H1 (cell line): ENCODE measurements at regions not wholly inside any gene's neighbourhood (a gene's known extent, or its start where the extent isn't known, plus 50 kb on each side); places are given as distances from the start of the nearest gene placed in this dataset.

Experiments
- CTCF ChIA-PET: fragments of 300-600 bp; sonication (Branson Sonifier 250); formaldehyde crosslinking; loops from one replicate; lab custom pipeline; 2021; ENCODE audit not compliant: partially characterized antibody; lab: Charles Lee
- POLR2A ChIA-PET: fragments of 300-600 bp; sonication (Branson Sonifier 250); formaldehyde crosslinking; loops from one replicate; lab custom pipeline; 2021; ENCODE audit warnings: inconsistent platforms; ENCODE audit not compliant: partially characterized antibody; lab: Charles Lee
- DNase-seq, 2 experiments: peaks; one replicate each; pipeline versions ENCODE4 v3.0.0 to v3.0.0-alpha.2; 2010 to 2022; ENCODE audit warnings: low spot score in 2 of 2, low read depth in 1 of 2, mixed read lengths in 1 of 2
- FAIRE-seq: peaks from 2 replicates; lab custom pipeline; 2011; peaks lifted over from hg19 to GRCh38; lab: Jason Lieb, UNC
- H2AFZ ChIP-seq: 2 replicates; pipeline ENCODE4 v1.8.1; 2012; ENCODE audit warnings: low read length, inconsistent platforms
- H2AK5ac ChIP-seq: 2 replicates; pipeline ENCODE4 v1.6.1; 2013; ENCODE audit warnings: low read depth, low read length
- H2BK120ac ChIP-seq: replicated peaks from 2 replicates; pipeline ENCODE3; 2013; ENCODE audit warnings: low read depth, low read length, inconsistent platforms
- H2BK12ac ChIP-seq: 2 replicates; pipeline ENCODE4 v1.6.1; 2013; ENCODE audit warnings: low read depth, low read length
- H2BK15ac ChIP-seq: 2 replicates; pipeline ENCODE4 v1.6.1; 2013; ENCODE audit warnings: low read length
- H2BK20ac ChIP-seq: 2 replicates; pipeline ENCODE4 v1.6.1; 2013; ENCODE audit warnings: low read length
- H2BK5ac ChIP-seq: 2 replicates; pipeline ENCODE4 v1.6.1; 2013; ENCODE audit warnings: low read depth, low read length
- H3K14ac ChIP-seq: 2 replicates; pipeline ENCODE4 v1.6.1; 2013; ENCODE audit warnings: inconsistent platforms; ENCODE audit not compliant: insufficient read length
- H3K18ac ChIP-seq: 2 replicates; pipeline ENCODE4 v1.6.1; 2013; ENCODE audit warnings: low read length; ENCODE audit errors: extremely low read depth
- H3K23ac ChIP-seq: 2 replicates; pipeline ENCODE4 v1.6.1; 2013; ENCODE audit warnings: inconsistent platforms; ENCODE audit not compliant: insufficient read length
- H3K23me2 ChIP-seq: 2 replicates; pipeline ENCODE4 v1.6.1; 2013; ENCODE audit warnings: low read depth, low read length
- H3K27ac ChIP-seq: 2 replicates; pipeline ENCODE4 v1.6.1; 2011; ENCODE audit warnings: low read depth, low read length, inconsistent platforms
- H3K27me3 ChIP-seq, 4 experiments: replicated peaks in 1 of 4; 1 replicate in 1 of 4; 2 replicates in 3 of 4; pipeline versions ENCODE4 v1.6.1 to v1.8.1; 2011 to 2013; ENCODE audit warnings: low read length in 3 of 4, mild to moderate bottlenecking in 3 of 4, inconsistent platforms in 2 of 4, mixed read lengths in 2 of 4, moderate library complexity in 1 of 4; ENCODE audit not compliant: control insufficient read depth in 3 of 4, insufficient read depth in 3 of 4; ENCODE audit errors: extremely low read depth in 1 of 4
- H3K36me3 ChIP-seq, 4 experiments: 2 replicates each; pipeline versions ENCODE4 v1.6.1 to v1.8.1; 2011 to 2013; ENCODE audit warnings: mild to moderate bottlenecking in 4 of 4, low read length in 3 of 4, moderate library complexity in 2 of 4, control low read depth in 1 of 4, inconsistent platforms in 1 of 4; ENCODE audit not compliant: insufficient read depth in 4 of 4, control insufficient read depth in 2 of 4
- H3K4ac ChIP-seq: replicated peaks from 2 replicates; pipeline ENCODE3; 2013; ENCODE audit warnings: low read length, low read depth, mixed read lengths, inconsistent platforms; ENCODE audit not compliant: insufficient read length
- H3K4me1 ChIP-seq, 4 experiments: replicated peaks in 1 of 4; 1 replicate in 1 of 4; 2 replicates in 3 of 4; pipeline versions ENCODE4 v1.6.1 to v1.8.1; 2011 to 2013; ENCODE audit warnings: low read length in 3 of 4, inconsistent platforms in 2 of 4, mixed read lengths in 1 of 4; ENCODE audit not compliant: insufficient read depth in 4 of 4, control insufficient read depth in 3 of 4
- H3K4me2 ChIP-seq, 2 experiments: 2 replicates each; pipeline versions ENCODE4 v1.6.1 to v1.8.1; 2011 to 2013; ENCODE audit warnings: low read depth in 2 of 2, low read length in 2 of 2, control low read depth in 1 of 2, inconsistent platforms in 1 of 2, mild to moderate bottlenecking in 1 of 2; ENCODE audit not compliant: insufficient read depth in 1 of 2
- H3K4me3 ChIP-seq, 4 experiments: fragments of 200-600, 300-600 bp in 1 of 4; sonication (generic), shearing (Covaris generic), sonication (Bioruptor Twin) in 1 of 4; 2 replicates each; pipeline versions ENCODE4 v1.5.1 to v1.8.1; 2011 to 2016; ENCODE audit warnings: low read length in 4 of 4, low read depth in 3 of 4, control low read depth in 2 of 4, inconsistent platforms in 2 of 4, mild to moderate bottlenecking in 2 of 4, mixed read lengths in 1 of 4, moderate library complexity in 1 of 4; ENCODE audit not compliant: insufficient read depth in 2 of 4; ENCODE audit errors: extremely low read depth in 1 of 4
- H3K56ac ChIP-seq: replicated peaks from 2 replicates; pipeline ENCODE3; 2013; ENCODE audit warnings: low read depth, mild to moderate bottlenecking, mixed read lengths, low read length, inconsistent platforms; ENCODE audit not compliant: insufficient read length
- H3K79me1 ChIP-seq: 2 replicates; pipeline ENCODE4 v1.6.1; 2013; ENCODE audit warnings: low read depth, low read length, control low read depth
- H3K79me2 ChIP-seq, 2 experiments: 2 replicates each; pipeline versions ENCODE4 v1.6.1 to v1.8.1; 2012 to 2013; ENCODE audit warnings: low read length in 2 of 2, mild to moderate bottlenecking in 2 of 2, inconsistent platforms in 1 of 2; ENCODE audit not compliant: insufficient read depth in 2 of 2, control insufficient read depth in 1 of 2
- H3K9ac ChIP-seq, 4 experiments: replicated peaks in 1 of 4; 1 replicate in 1 of 4; 2 replicates in 3 of 4; pipeline versions ENCODE4 v1.6.1 to v1.8.1; 2011 to 2013; ENCODE audit warnings: low read depth in 3 of 4, low read length in 3 of 4, control low read depth in 2 of 4, mild to moderate bottlenecking in 2 of 4, moderate library complexity in 2 of 4, inconsistent platforms in 1 of 4; ENCODE audit errors: extremely low read depth in 1 of 4
- H3K9me3 ChIP-seq, 2 experiments: 2 replicates each; pipeline versions ENCODE4 v1.6.1 to v1.8.1; 2012 to 2013; ENCODE audit warnings: mild to moderate bottlenecking in 2 of 2, moderate library complexity in 2 of 2, control low read depth in 1 of 2, inconsistent platforms in 1 of 2, low read depth in 1 of 2, low read length in 1 of 2, mixed read lengths in 1 of 2; ENCODE audit not compliant: insufficient read depth in 2 of 2
- H4K20me1 ChIP-seq, 2 experiments: replicated peaks in 1 of 2; 2 replicates each; pipeline versions ENCODE3 to v1.8.1; 2011 to 2013; ENCODE audit warnings: inconsistent platforms in 2 of 2, low read length in 2 of 2, mild to moderate bottlenecking in 1 of 2; ENCODE audit not compliant: insufficient read depth in 2 of 2, control insufficient read depth in 1 of 2
- H4K5ac ChIP-seq: 2 replicates; pipeline ENCODE4 v1.6.1; 2013; ENCODE audit warnings: low read length, low read depth, mixed read lengths, inconsistent platforms; ENCODE audit not compliant: insufficient read length
- H4K8ac ChIP-seq: 2 replicates; pipeline ENCODE4 v1.8.0; 2013; ENCODE audit warnings: mild to moderate bottlenecking, moderate library complexity, low read length, inconsistent platforms; ENCODE audit not compliant: insufficient read depth; ENCODE audit errors: extremely low read depth
- H4K91ac ChIP-seq: replicated peaks from 2 replicates; pipeline ENCODE3; 2013; ENCODE audit warnings: low read length, mixed read lengths, inconsistent platforms; ENCODE audit not compliant: insufficient read length
- CHD2 ChIP-seq: IDR thresholded peaks from 2 replicates; pipeline ENCODE4 v1.6.1; 2012; ENCODE audit warnings: low read length, improper control_type of control experiment
- EGR1 ChIP-seq: IDR thresholded peaks from 2 replicates; pipeline ENCODE4 v1.6.1; 2011; ENCODE audit warnings: low read depth, low read length, borderline replicate concordance
- FOSL1 ChIP-seq: IDR thresholded peaks from 2 replicates; pipeline ENCODE4 v1.6.1; 2011; ENCODE audit warnings: mild to moderate bottlenecking, low read depth, low read length, moderate library complexity; ENCODE audit not compliant: insufficient read depth
- JUND ChIP-seq: IDR thresholded peaks from 2 replicates; pipeline ENCODE4 v1.6.1; 2011; ENCODE audit warnings: mild to moderate bottlenecking, improper control_type of control experiment, low read length
- KDM1A ChIP-seq: fragments of 200-600, 300-600 bp; sonication (generic); IDR thresholded peaks from 2 replicates; pipeline ENCODE4 v1.7.1; 2016; ENCODE audit warnings: mild to moderate bottlenecking, low read length, borderline replicate concordance
- PHF8 ChIP-seq: fragments of 200-600 bp; sonication (generic); conservative IDR thresholded peaks from 2 replicates; pipeline ENCODE4 v1.7.1; 2012; ENCODE audit warnings: low read depth, mild to moderate bottlenecking, inconsistent platforms, low read length, moderate library complexity
- POLR2AphosphoS5 ChIP-seq: IDR thresholded peaks from 2 replicates; pipeline ENCODE4 v1.6.1; 2011; ENCODE audit warnings: low read depth, low read length
- SP2 ChIP-seq: IDR thresholded peaks from 2 replicates; pipeline ENCODE4 v1.6.1; 2012; ENCODE audit warnings: mild to moderate bottlenecking, low read length, inconsistent platforms
- TAF1 ChIP-seq: IDR thresholded peaks from 2 replicates; pipeline ENCODE4 v1.6.1; 2011; ENCODE audit warnings: mild to moderate bottlenecking, low read depth, low read length
- TBP ChIP-seq: IDR thresholded peaks from 2 replicates; pipeline ENCODE4 v1.6.1; 2011; ENCODE audit warnings: low read depth, low read length, improper control_type of control experiment
- ZNF274 ChIP-seq: IDR thresholded peaks from 2 replicates; pipeline ENCODE4 v1.7.0; 2012; ENCODE audit warnings: low read length, borderline replicate concordance; ENCODE audit errors: extremely low read depth
- WGBS, 2 experiments: shearing (Covaris generic) in 1 of 2; methylation state at CpG; one replicate each; pipeline versions ENCODE4 v1.1.6 to v1.1.7; 2013 to 2015; ENCODE audit warnings: low lambda C conversion rate in 2 of 2, mixed read lengths in 2 of 2, inconsistent platforms in 1 of 2, low coverage in 1 of 2, missing lambda C conversion rate in 1 of 2; ENCODE audit not compliant: insufficient replicate concordance in 2 of 2, insufficient coverage in 1 of 2, insufficient read length in 1 of 2; ENCODE audit errors: extremely low coverage in 1 of 2, missing lambda C conversion rate in 1 of 2; 5-methylcytosine and 5-hydroxymethylcytosine counted together
- TF ChIP-seq, protein P1 (sequence below): IDR thresholded peaks from 2 replicates; pipeline ENCODE4 v1.6.1; 2012; ENCODE audit warnings: inconsistent platforms
- TF ChIP-seq, protein P2 (sequence below): IDR thresholded peaks from 2 replicates; pipeline ENCODE4 v1.6.1; 2012; ENCODE audit warnings: low read length, inconsistent platforms

DNA sequence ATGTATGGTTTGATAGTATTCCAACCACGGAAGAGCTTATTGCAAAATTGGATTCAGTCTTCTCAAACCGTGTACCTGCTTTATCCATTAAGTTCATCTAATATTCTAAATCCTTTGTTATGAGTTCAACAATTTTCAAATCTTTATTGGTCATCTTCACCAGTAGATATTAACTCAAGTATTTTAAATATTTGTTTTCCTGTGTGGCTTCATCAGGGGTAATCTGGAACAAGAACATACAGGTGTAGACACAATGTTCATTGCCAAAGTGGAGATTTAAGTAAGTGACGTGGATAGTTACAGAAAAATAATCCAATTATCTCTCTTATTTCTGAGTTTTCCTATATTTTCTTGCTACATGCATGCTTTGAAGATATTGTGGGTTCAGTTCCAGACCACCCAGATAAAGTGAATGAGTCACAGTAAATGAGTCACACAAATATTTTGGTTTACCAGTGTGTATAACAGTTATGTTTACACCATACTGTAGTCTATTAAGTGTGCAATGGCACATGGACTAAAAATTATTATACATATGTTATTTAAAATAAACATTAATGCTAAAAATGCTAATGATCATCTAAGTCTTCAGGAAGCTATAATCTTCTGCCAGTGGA is 429.0 kb upstream of the POT1 start:
- no peaks in the 10 kb centered on the region for H3K4me1 ChIP-seq
- WGBS, 2 experiments = 67% methylated on average over 3 of the region's 3 CpGs; no CpG with 5 or more reads in 1 of the 2 experiments
- no peak overlapping the region for H4K5ac ChIP-seq
- CTCF ChIA-PET = interaction anchor here (1.9 kb wide), 1 partner anchor 42 kb away, joined by 4 read pairs; no protein-coding TSS in a partner anchor
- no peaks in the 10 kb centered on the region for H3K23me2 ChIP-seq
- no peak overlapping the region for H2BK5ac ChIP-seq
- H2BK120ac ChIP-seq = no peak overlapping the region
- H3K79me1 ChIP-seq = no peaks in the 10 kb centered on the region
- POLR2A ChIA-PET = no interaction called here
- FAIRE-seq = no peak
- no peak overlapping the region for H3K4me2 ChIP-seq
- no peak overlapping the region for H2AK5ac ChIP-seq
- no peaks in the 10 kb centered on the region for H3K36me3 ChIP-seq
- no peak overlapping the region for H2BK12ac ChIP-seq
- no peak overlapping the region for H3K14ac ChIP-seq
- H3K9ac ChIP-seq = no peak overlapping the region
- DNase-seq = no peak
- no peak overlapping the region for H3K18ac ChIP-seq
- no peak overlapping the region for H4K91ac ChIP-seq
- H3K23ac ChIP-seq = no peak overlapping the region
- H3K56ac ChIP-seq = no peak overlapping the region
- no peaks in the 10 kb centered on the region for H4K20me1 ChIP-seq
- no peak overlapping the region for H2BK20ac ChIP-seq
- H3K4ac ChIP-seq = no peak overlapping the region
- no peak overlapping the region for H3K4me3 ChIP-seq
- no peak overlapping the region for H4K8ac ChIP-seq
- no peak overlapping the region for H2BK15ac ChIP-seq
- peaks cover 0 to 1% (median 0%) of the 10 kb centered on the region in 4 experiments; a peak in 1 of 7 replicates for H3K27me3 ChIP-seq
- no peaks in the 10 kb centered on the region for H3K9me3 ChIP-seq
- no peak overlapping the region for H3K27ac ChIP-seq
- no peak overlapping the region for H2AFZ ChIP-seq
- H3K79me2 ChIP-seq = no peaks in the 10 kb centered on the region
- TF ChIP-seq CHD2 (no peak), TAF1 (no peak), FOSL1 (no peak), KDM1A (no peak), EGR1 (no peak), JUND (no peak), ZNF274 (no peak), SP2 (no peak), PHF8 (no peak), POLR2AphosphoS5 (no peak), TBP (no peak)
- TF ChIP-seq, protein P1, sequence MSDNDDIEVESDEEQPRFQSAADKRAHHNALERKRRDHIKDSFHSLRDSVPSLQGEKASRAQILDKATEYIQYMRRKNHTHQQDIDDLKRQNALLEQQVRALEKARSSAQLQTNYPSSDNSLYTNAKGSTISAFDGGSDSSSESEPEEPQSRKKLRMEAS = no peak
- TF ChIP-seq, protein P2, sequence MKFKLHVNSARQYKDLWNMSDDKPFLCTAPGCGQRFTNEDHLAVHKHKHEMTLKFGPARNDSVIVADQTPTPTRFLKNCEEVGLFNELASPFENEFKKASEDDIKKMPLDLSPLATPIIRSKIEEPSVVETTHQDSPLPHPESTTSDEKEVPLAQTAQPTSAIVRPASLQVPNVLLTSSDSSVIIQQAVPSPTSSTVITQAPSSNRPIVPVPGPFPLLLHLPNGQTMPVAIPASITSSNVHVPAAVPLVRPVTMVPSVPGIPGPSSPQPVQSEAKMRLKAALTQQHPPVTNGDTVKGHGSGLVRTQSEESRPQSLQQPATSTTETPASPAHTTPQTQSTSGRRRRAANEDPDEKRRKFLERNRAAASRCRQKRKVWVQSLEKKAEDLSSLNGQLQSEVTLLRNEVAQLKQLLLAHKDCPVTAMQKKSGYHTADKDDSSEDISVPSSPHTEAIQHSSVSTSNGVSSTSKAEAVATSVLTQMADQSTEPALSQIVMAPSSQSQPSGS = no peak
